HG03139 (cell line): ENCODE measurements at regions not wholly inside any gene's neighbourhood (a gene's known extent, or its start where the extent isn't known, plus 50 kb on each side); places are given as distances from the start of the nearest gene placed in this dataset.

ENCODE experiments used
- ATAC-seq: cut with Tn5 transposase; IDR thresholded peaks from one replicate; pipeline ENCODE4 v1.9.1; 2021; ENCODE audit not compliant: unreplicated experiment

GRCh38 chr5:103433211-103433610, 129.4 kb downstream of the NUDT12 start:
- no peak for ATAC-seq

DNA sequence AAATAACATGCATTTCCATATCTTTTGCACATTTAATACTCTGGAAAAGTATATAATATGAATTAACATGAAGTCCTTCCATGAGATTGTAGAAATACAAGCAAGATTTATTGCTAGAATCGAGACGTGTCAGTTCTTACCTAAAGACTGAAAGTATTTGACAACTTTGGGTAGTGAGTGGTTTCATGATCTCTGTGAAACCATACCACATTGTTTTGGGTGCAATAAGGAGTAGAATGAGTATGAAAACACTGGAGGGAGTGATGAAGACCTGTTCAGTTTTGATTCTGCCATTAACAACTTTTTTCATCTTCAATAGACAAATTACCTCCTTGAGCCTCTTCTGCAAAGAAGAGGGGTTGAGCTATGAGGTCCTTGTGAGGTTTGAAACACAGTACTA, 133.7 kb downstream of the NUDT12 start:
- no peak for ATAC-seq

- no peak for ATAC-seq
These were observed 134.1 kb downstream of the NUDT12 start for GRCh38 chr5:103428411-103428871.

DNA sequence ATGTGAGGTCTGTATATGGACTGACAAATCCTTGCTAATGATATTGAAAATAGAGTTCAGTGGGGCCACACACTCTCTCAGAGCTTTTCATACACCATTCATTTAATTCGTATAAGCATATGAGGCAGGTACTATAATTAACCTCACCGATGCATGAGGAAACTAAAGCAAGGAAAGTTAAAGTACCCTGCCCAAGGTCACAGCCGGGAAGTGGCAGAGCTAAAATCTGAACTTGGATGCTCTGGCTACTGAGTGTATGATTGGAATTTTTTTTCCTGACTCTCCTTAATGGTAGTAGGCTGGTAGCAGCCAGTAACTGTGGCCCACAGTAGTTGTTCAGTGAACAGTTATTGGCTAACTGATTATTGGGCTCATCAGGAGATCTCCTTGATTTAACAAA, 135.3 kb downstream of the NUDT12 start:
- ATAC-seq = no peak

DNA sequence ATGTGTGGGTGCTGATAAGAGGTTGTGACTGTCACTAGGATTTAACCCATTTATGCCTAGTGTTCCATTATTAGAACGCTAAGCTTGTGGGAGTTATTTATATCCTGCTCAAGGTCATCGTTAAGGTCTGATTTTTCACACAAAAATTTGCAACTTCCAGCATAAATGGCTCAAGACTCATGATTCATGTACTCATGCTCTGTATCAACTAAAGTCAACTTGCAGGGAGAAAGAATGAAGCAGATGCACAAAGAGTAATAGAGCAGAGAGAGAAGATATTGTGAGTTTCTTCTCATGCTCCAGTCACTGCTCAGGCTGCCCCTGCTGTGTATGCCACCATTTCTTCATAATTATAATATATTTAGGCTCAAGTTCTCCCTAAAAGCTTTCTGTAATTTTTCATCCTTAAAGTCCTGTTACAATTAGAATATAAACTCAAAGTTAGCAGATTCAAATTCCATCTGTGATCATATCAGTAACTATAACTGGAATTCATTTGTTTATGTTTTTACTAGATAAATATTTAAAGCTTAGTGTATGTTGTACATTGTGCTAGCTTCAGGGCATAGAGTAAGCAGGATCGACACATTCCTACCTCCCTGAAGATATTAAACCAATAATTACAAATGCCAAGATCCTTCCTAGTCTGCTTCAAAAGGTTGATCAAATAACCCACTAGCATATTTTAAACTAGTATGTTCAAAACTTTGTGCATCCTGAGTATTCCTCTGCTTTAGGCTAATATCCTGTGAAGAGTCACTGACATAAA, 136.7 kb downstream of the NUDT12 start:
- no peak for ATAC-seq

- ATAC-seq = no peak
These were observed 138.0 kb downstream of the NUDT12 start for GRCh38 chr5:103424453-103425205.

GRCh38 chr5:103424026-103424425, 138.6 kb downstream of the NUDT12 start:
- no peak for ATAC-seq

- no peak for ATAC-seq
These were observed 139.8 kb downstream of the NUDT12 start for GRCh38 chr5:103422756-103423155.

GRCh38 chr5:103414604-103415003, 148.0 kb downstream of the NUDT12 start:
- ATAC-seq = no peak

- ATAC-seq = no peak
These were observed 150.9 kb downstream of the NUDT12 start for GRCh38 chr5:103411711-103412110.

DNA sequence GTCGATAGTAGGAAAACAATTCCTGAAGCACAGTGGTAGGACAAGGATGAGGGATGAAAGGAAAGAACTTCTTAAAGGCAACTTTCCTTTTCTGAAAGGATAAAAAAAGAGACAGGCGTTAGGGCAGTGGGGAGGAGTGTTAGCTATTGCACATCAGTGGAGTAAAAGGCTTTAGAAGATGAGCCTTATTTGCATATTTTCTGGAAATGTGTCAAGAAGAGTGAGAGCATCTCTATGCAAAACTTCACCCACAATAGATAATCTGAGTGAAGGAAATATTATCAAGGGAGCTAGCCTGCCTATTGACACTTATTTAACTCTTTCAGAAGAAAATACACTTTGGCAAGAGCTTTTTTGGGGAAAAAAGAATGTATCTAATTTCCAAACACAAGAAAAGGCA, 151.6 kb downstream of the MACIR start:
- ATAC-seq = peak; percentile 97

- ATAC-seq = no peak
These were observed 150.6 kb downstream of the MACIR start for GRCh38 chr5:103409013-103409670.

GRCh38 chr5:103408408-103408807, 149.8 kb downstream of the MACIR start:
- ATAC-seq = no peak

DNA sequence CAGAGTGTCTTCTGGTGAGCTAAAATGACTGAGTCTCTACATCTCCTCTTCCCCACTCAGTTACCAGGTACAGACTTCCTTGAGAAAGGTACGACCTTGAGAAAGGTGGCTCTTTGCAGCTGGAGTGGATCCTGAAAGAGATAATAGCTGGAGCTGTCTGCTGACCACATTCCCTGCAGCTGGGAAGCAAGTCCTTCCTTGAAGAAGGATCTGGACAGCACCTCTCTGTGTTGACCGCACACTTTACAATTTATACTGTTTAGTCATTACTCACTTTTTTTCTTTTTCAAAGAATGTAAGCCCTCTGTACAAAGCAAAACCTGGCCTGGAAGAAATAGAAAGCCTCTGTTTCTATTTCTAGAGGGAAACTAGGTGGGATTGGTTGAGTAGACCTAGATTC, 148.8 kb downstream of the MACIR start:
- ATAC-seq = no peak

- ATAC-seq = no peak
These were observed 145.9 kb downstream of the MACIR start for GRCh38 chr5:103404483-103404882.

GRCh38 chr5:103402851-103403250, 144.3 kb downstream of the MACIR start:
- no peak for ATAC-seq

- ATAC-seq = no peak
These were observed 139.4 kb downstream of the MACIR start for GRCh38 chr5:103397739-103398581.

GRCh38 chr5:103394676-103395075, 136.1 kb downstream of the MACIR start:
- ATAC-seq = no peak

- ATAC-seq = no peak
These were observed 134.7 kb downstream of the MACIR start for GRCh38 chr5:103393101-103393754.

GRCh38 chr5:103391659-103392058, 133.1 kb downstream of the MACIR start:
- ATAC-seq = no peak
